Ovary (tissue), 3 donors: ENCODE measurements at regions not wholly inside any gene's neighbourhood (a gene's known extent, or its start where the extent isn't known, plus 50 kb on each side); places are given as distances from the start of the nearest gene placed in this dataset.

Experiments
- POLR2A ChIP-seq: fragments of 450-650 bp; IDR thresholded peaks from one replicate; pipeline ENCODE4 v1.6.1; 2017; ENCODE audit warnings: antibody characterized with exemption, mild to moderate bottlenecking, moderate library complexity
- TF ChIP-seq, protein P1 (sequence below), 3 donors: fragments of 450-650 bp in 2 of 3; fragments of 200-600 bp in 1 of 3; IDR thresholded peaks; one replicate each; pipeline versions ENCODE4 v1.5.1 to v1.8.0; 2016 to 2022; ENCODE audit warnings: antibody characterized with exemption in 3 of 3, mild to moderate bottlenecking in 1 of 3
- donor health status: DM: no; HTN: no; CAD: no.

- TF ChIP-seq, protein P1, sequence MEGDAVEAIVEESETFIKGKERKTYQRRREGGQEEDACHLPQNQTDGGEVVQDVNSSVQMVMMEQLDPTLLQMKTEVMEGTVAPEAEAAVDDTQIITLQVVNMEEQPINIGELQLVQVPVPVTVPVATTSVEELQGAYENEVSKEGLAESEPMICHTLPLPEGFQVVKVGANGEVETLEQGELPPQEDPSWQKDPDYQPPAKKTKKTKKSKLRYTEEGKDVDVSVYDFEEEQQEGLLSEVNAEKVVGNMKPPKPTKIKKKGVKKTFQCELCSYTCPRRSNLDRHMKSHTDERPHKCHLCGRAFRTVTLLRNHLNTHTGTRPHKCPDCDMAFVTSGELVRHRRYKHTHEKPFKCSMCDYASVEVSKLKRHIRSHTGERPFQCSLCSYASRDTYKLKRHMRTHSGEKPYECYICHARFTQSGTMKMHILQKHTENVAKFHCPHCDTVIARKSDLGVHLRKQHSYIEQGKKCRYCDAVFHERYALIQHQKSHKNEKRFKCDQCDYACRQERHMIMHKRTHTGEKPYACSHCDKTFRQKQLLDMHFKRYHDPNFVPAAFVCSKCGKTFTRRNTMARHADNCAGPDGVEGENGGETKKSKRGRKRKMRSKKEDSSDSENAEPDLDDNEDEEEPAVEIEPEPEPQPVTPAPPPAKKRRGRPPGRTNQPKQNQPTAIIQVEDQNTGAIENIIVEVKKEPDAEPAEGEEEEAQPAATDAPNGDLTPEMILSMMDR (IDR thresholded peaks at IDR 0.05) = no peak
- no peak for TF ChIP-seq POLR2A
Measured at GRCh38 chr11:93945596-93945995, 75.6 kb upstream of the HEPHL1 start.
